ENCODE measurements at regions not wholly inside any gene's neighbourhood (a gene's known extent, or its start where the extent isn't known, plus 50 kb on each side); places are given as distances from the start of the nearest gene placed in this dataset.

GRCh38 chr3:24033818-24034217, 88.7 kb downstream of the NR1D2 start:
- no peak overlapping the region for H3K27ac Mint-ChIP-seq
- no peak for DNase-seq
- TF ChIP-seq CTCF (IDR thresholded peaks at IDR 0.05) = no peak
- H3K9me3 Mint-ChIP-seq = peaks cover 19% of the 10 kb centered on the region
- H3K36me3 Mint-ChIP-seq (ENCODE audit: low read depth) = no peaks in the 10 kb centered on the region
- H3K4me3 Mint-ChIP-seq = no peak overlapping the region
- H3K4me1 Mint-ChIP-seq = peaks cover 4% of the 10 kb centered on the region
- peaks cover 8% of the 10 kb centered on the region for H3K27me3 Mint-ChIP-seq (ENCODE audit: low read depth, poor library complexity)

- no peak for TF ChIP-seq CTCF (IDR thresholded peaks at IDR 0.05)
- H3K27ac Mint-ChIP-seq = no peak overlapping the region
- peaks cover 4% of the 10 kb centered on the region for H3K4me1 Mint-ChIP-seq
- H3K4me3 Mint-ChIP-seq = no peak overlapping the region
- peaks cover 19% of the 10 kb centered on the region for H3K9me3 Mint-ChIP-seq
- no peak for DNase-seq
- peaks cover 9% of the 10 kb centered on the region for H3K27me3 Mint-ChIP-seq (ENCODE audit: low read depth, poor library complexity)
- no peaks in the 10 kb centered on the region for H3K36me3 Mint-ChIP-seq (ENCODE audit: low read depth)
These were observed 89.4 kb downstream of the NR1D2 start for GRCh38 chr3:24034464-24034863.

- H3K4me3 Mint-ChIP-seq = no peak overlapping the region
- peaks cover 4% of the 10 kb centered on the region for H3K4me1 Mint-ChIP-seq
- no peak overlapping the region for H3K27ac Mint-ChIP-seq
- TF ChIP-seq CTCF (IDR thresholded peaks at IDR 0.05) = no peak
- H3K36me3 Mint-ChIP-seq (ENCODE audit: low read depth) = no peaks in the 10 kb centered on the region
- H3K9me3 Mint-ChIP-seq = peaks cover under 1% of the 10 kb centered on the region
- H3K27me3 Mint-ChIP-seq (ENCODE audit: low read depth, poor library complexity) = peaks cover 6% of the 10 kb centered on the region
- DNase-seq = no peak
These were observed 92.9 kb downstream of the NR1D2 start for GRCh38 chr3:24037971-24038370.

- no peaks in the 10 kb centered on the region for H3K36me3 Mint-ChIP-seq (ENCODE audit: low read depth)
- H3K4me3 Mint-ChIP-seq = no peak overlapping the region
- peaks cover 4% of the 10 kb centered on the region for H3K4me1 Mint-ChIP-seq
- no peaks in the 10 kb centered on the region for H3K9me3 Mint-ChIP-seq
- TF ChIP-seq CTCF (IDR thresholded peaks at IDR 0.05) = no peak
- H3K27me3 Mint-ChIP-seq (ENCODE audit: low read depth, poor library complexity) = peaks cover 6% of the 10 kb centered on the region
- H3K27ac Mint-ChIP-seq = no peak overlapping the region
- no peak for DNase-seq
These were observed 95.2 kb downstream of the NR1D2 start for GRCh38 chr3:24040311-24040710.

GRCh38 chr3:24042174-24043059, 97.3 kb downstream of the NR1D2 start:
- TF ChIP-seq CTCF (IDR thresholded peaks at IDR 0.05) = no peak
- Mint-ChIP-seq H3K4me1 (peaks cover 4% of the 10 kb centered on the region), H3K27ac (no peak overlapping the region), H3K9me3 (no peaks in the 10 kb centered on the region), H3K27me3 (ENCODE audit: low read depth, poor library complexity) (peaks cover 6% of the 10 kb centered on the region), H3K4me3 (no peak overlapping the region), H3K36me3 (ENCODE audit: low read depth) (no peaks in the 10 kb centered on the region)
- DNase-seq = no peak

GRCh38 chr3:24043168-24043567, 98.1 kb downstream of the NR1D2 start:
- H3K9me3 Mint-ChIP-seq = no peaks in the 10 kb centered on the region
- H3K27ac Mint-ChIP-seq = no peak overlapping the region
- no peaks in the 10 kb centered on the region for H3K36me3 Mint-ChIP-seq (ENCODE audit: low read depth)
- no peak for DNase-seq
- H3K4me1 Mint-ChIP-seq = peaks cover 1% of the 10 kb centered on the region
- peaks cover 6% of the 10 kb centered on the region for H3K27me3 Mint-ChIP-seq (ENCODE audit: low read depth, poor library complexity)
- H3K4me3 Mint-ChIP-seq = no peak overlapping the region
- TF ChIP-seq CTCF (IDR thresholded peaks at IDR 0.05) = no peak
